ENCODE measurements at regions not wholly inside any gene's neighbourhood (a gene's known extent, or its start where the extent isn't known, plus 50 kb on each side); places are given as distances from the start of the nearest gene placed in this dataset.

DNA sequence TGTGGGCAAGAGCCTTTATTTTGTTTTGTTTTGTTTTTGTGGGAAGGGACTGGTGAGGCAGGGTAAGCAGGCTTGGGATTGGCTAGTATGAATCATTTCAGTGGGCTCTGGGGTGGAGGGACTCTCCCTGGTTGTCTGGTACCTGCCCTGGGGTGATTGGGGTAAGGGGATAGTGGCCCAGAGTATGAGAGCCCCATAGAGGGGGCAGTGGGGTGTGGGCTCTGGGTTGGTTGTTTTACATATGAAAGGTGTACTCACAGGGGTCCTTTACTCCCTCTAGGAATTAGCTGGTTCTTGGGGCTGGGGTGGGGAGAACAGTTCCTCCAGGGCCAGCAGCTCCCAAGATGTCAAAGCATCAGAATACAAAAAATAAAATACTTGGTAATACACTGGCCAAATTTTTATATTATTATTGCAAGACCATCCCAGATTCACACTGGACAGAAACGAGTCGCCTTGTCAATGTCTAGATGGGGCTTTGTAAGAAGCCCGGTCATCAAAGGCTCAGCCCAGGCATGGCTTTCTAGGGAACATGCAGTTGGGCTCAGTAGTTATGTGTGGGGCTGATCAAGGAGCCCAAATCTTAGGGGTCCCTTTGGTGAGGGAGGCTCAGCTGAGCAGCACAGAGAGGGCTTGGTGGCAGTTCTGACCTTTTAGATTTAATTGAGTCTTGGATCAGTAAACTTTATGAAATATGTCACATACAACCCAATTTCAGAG, 190.5 kb downstream of the NXNL2 start:
- TF ChIP-seq POLR2AphosphoS5 (IDR thresholded peaks at IDR 0.05; ENCODE audit: low read depth, low read length) (no peak), POLR2A (IDR thresholded peaks at IDR 0.05; ENCODE audit: low read depth, low read length) (no peak)

Data from GM12891 (cell line).